ENCODE measurements at regions not wholly inside any gene's neighbourhood (a gene's known extent, or its start where the extent isn't known, plus 50 kb on each side); places are given as distances from the start of the nearest gene placed in this dataset.

- TF ChIP-seq CHD7 (IDR thresholded peaks at IDR 0.05; ENCODE audit: insufficient replicate concordance, low read length) (no peak), RNF2 (IDR thresholded peaks at IDR 0.05; ENCODE audit: borderline replicate concordance, low read depth, low read length, missing control alignments, poor library complexity, severe bottlenecking) (no peak), E2F6 (IDR thresholded peaks at IDR 0.05) (no peak), SIX5 (IDR thresholded peaks at IDR 0.05; ENCODE audit: low read depth, low read length) (no peak), USF2 (IDR thresholded peaks at IDR 0.05; ENCODE audit: low read length) (no peak), TAF1 (IDR thresholded peaks at IDR 0.05; ENCODE audit: low read depth, low read length) (no peak), CTCF (IDR thresholded peaks at IDR 0.05; ENCODE audit: control extremely low read depth in 1 of 3, insufficient read depth in 1 of 3, low read depth in 1 of 3, low read length in 3 of 3) (no peak)
Measured at GRCh38 chr12:110983811-110984210, 63.4 kb upstream of the MYL2 start (continued).
